NOMO-1 treated with dmso at 0.1 percent for 144 hours (cell line): ENCODE measurements at regions not wholly inside any gene's neighbourhood (a gene's known extent, or its start where the extent isn't known, plus 50 kb on each side); places are given as distances from the start of the nearest gene placed in this dataset.
"Not testable (repeated sequence)": the region's sequence is repeated elsewhere in the genome, so short reads cannot be mapped to it uniquely, and the experiment has no call there.

Experiments used
- DNase-seq: peaks from one replicate; lab custom pipeline; 2025; ENCODE audit not compliant: unreplicated experiment; lab: John Stamatoyannopoulos, UW

GRCh38 chr14:81584495-81584894, 50.8 kb upstream of the SEL1L start:
- DNase-seq: no peak

- no peak for DNase-seq
These were observed 55.9 kb upstream of the SEL1L start for GRCh38 chr14:81589381-81590065.

- DNase-seq: no peak
These were observed 57.6 kb upstream of the SEL1L start for GRCh38 chr14:81591266-81591665.

- DNase-seq: no peak
These were observed 60.4 kb upstream of the SEL1L start for GRCh38 chr14:81594012-81594411.

- no peak for DNase-seq
These were observed 72.0 kb upstream of the SEL1L start for GRCh38 chr14:81605660-81606059.

- no peak for DNase-seq
These were observed 79.8 kb upstream of the SEL1L start for GRCh38 chr14:81613341-81614045.

GRCh38 chr14:81614302-81614701, 80.6 kb upstream of the SEL1L start:
- not testable (repeated sequence) for DNase-seq

- DNase-seq: no peak
These were observed 85.0 kb upstream of the SEL1L start for GRCh38 chr14:81618695-81619094.

GRCh38 chr14:81619816-81620215, 86.2 kb upstream of the SEL1L start:
- DNase-seq: no peak

- DNase-seq: not testable (repeated sequence)
These were observed 90.2 kb upstream of the SEL1L start for GRCh38 chr14:81623771-81624396.

- DNase-seq: peak; percentile 18
These were observed 91.7 kb upstream of the SEL1L start for GRCh38 chr14:81625343-81625742.

GRCh38 chr14:81632157-81632556, 98.5 kb upstream of the SEL1L start:
- DNase-seq: no peak

- peak; percentile 5 for DNase-seq
These were observed 99.8 kb upstream of the SEL1L start for GRCh38 chr14:81633496-81633895.

- no peak for DNase-seq
These were observed 104.0 kb upstream of the SEL1L start for GRCh38 chr14:81637639-81638038.

GRCh38 chr14:81638656-81639280, 105.1 kb upstream of the SEL1L start:
- DNase-seq: no peak

- no peak for DNase-seq
These were observed 120.0 kb upstream of the SEL1L start for GRCh38 chr14:81653626-81654025.

- DNase-seq: no peak
These were observed 122.0 kb upstream of the SEL1L start for GRCh38 chr14:81655423-81656314.

- DNase-seq: no peak
These were observed 123.2 kb upstream of the SEL1L start for GRCh38 chr14:81656811-81657210.

GRCh38 chr14:81662066-81662465, 128.4 kb upstream of the SEL1L start:
- DNase-seq: no peak

GRCh38 chr14:81662570-81663197, 129.0 kb upstream of the SEL1L start:
- DNase-seq: no peak
